ENCODE measurements at regions not wholly inside any gene's neighbourhood (a gene's known extent, or its start where the extent isn't known, plus 50 kb on each side); places are given as distances from the start of the nearest gene placed in this dataset.

GRCh38 chr3:159760046-159760445 is 228.6 kb upstream of the IL12A start:
- TF ChIP-seq RCOR1 (IDR thresholded peaks at IDR 0.05; ENCODE audit: low read length) (no peak), EP300 (IDR thresholded peaks at IDR 0.05; ENCODE audit: borderline replicate concordance in 1 of 2, low read depth in 1 of 2, low read length in 1 of 2) (no peak), GABPA (IDR thresholded peaks at IDR 0.05; ENCODE audit: low read depth) (no peak), RAD21 (IDR thresholded peaks at IDR 0.05; ENCODE audit: low read length) (no peak), JUND (IDR thresholded peaks at IDR 0.05) (no peak), POLR2AphosphoS5 (IDR thresholded peaks at IDR 0.05; ENCODE audit: low read depth, low read length) (no peak), EZH2phosphoT487 (IDR thresholded peaks at IDR 0.05; ENCODE audit: borderline replicate concordance, low read depth) (no peak), RFX5 (IDR thresholded peaks at IDR 0.05; ENCODE audit: low read length) (no peak)
- TF ChIP-seq, protein P1, sequence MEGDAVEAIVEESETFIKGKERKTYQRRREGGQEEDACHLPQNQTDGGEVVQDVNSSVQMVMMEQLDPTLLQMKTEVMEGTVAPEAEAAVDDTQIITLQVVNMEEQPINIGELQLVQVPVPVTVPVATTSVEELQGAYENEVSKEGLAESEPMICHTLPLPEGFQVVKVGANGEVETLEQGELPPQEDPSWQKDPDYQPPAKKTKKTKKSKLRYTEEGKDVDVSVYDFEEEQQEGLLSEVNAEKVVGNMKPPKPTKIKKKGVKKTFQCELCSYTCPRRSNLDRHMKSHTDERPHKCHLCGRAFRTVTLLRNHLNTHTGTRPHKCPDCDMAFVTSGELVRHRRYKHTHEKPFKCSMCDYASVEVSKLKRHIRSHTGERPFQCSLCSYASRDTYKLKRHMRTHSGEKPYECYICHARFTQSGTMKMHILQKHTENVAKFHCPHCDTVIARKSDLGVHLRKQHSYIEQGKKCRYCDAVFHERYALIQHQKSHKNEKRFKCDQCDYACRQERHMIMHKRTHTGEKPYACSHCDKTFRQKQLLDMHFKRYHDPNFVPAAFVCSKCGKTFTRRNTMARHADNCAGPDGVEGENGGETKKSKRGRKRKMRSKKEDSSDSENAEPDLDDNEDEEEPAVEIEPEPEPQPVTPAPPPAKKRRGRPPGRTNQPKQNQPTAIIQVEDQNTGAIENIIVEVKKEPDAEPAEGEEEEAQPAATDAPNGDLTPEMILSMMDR (IDR thresholded peaks at IDR 0.05), result no peak
- TF ChIP-seq, protein P2, sequence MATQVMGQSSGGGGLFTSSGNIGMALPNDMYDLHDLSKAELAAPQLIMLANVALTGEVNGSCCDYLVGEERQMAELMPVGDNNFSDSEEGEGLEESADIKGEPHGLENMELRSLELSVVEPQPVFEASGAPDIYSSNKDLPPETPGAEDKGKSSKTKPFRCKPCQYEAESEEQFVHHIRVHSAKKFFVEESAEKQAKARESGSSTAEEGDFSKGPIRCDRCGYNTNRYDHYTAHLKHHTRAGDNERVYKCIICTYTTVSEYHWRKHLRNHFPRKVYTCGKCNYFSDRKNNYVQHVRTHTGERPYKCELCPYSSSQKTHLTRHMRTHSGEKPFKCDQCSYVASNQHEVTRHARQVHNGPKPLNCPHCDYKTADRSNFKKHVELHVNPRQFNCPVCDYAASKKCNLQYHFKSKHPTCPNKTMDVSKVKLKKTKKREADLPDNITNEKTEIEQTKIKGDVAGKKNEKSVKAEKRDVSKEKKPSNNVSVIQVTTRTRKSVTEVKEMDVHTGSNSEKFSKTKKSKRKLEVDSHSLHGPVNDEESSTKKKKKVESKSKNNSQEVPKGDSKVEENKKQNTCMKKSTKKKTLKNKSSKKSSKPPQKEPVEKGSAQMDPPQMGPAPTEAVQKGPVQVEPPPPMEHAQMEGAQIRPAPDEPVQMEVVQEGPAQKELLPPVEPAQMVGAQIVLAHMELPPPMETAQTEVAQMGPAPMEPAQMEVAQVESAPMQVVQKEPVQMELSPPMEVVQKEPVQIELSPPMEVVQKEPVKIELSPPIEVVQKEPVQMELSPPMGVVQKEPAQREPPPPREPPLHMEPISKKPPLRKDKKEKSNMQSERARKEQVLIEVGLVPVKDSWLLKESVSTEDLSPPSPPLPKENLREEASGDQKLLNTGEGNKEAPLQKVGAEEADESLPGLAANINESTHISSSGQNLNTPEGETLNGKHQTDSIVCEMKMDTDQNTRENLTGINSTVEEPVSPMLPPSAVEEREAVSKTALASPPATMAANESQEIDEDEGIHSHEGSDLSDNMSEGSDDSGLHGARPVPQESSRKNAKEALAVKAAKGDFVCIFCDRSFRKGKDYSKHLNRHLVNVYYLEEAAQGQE (IDR thresholded peaks at IDR 0.05; ENCODE audit: low read depth, low read length), result no peak
- TF ChIP-seq, protein P3, sequence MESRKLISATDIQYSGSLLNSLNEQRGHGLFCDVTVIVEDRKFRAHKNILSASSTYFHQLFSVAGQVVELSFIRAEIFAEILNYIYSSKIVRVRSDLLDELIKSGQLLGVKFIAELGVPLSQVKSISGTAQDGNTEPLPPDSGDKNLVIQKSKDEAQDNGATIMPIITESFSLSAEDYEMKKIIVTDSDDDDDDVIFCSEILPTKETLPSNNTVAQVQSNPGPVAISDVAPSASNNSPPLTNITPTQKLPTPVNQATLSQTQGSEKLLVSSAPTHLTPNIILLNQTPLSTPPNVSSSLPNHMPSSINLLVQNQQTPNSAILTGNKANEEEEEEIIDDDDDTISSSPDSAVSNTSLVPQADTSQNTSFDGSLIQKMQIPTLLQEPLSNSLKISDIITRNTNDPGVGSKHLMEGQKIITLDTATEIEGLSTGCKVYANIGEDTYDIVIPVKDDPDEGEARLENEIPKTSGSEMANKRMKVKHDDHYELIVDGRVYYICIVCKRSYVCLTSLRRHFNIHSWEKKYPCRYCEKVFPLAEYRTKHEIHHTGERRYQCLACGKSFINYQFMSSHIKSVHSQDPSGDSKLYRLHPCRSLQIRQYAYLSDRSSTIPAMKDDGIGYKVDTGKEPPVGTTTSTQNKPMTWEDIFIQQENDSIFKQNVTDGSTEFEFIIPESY (IDR thresholded peaks at IDR 0.05; ENCODE audit: borderline replicate concordance, low read depth), result no peak
